PC-3 (cell line): ENCODE measurements at regions not wholly inside any gene's neighbourhood (a gene's known extent, or its start where the extent isn't known, plus 50 kb on each side); places are given as distances from the start of the nearest gene placed in this dataset.
A peak's percentile ranks its signal among the peaks of the same experiment; 100 is the strongest.

Experiments
- ATAC-seq: fragments of 200-7000 bp; cut with Tn5 transposase; 2 replicates; pipeline ENCODE4 v1.9.1; 2020; ENCODE audit warnings: mild to moderate bottlenecking, moderate library complexity
- BruUV-seq: library from RNA; stranded (reverse); fragments of 400-500 nt; replicated peaks from 2 replicates; lab custom pipeline; 2021; lab: Mats Ljungman, UMichigan
- CTCF ChIA-PET: fragments of 300-600 bp; sonication (Branson Sonifier 250); formaldehyde crosslinking; loops from one replicate; lab custom pipeline; 2022; ENCODE audit warnings: antibody characterized with exemption; lab: Charles Lee
- POLR2A ChIA-PET: fragments of 300-600 bp; sonication (Branson Sonifier 250); formaldehyde crosslinking; loops from one replicate; lab custom pipeline; 2022; ENCODE audit warnings: antibody characterized with exemption; ENCODE audit not compliant: unreplicated experiment; lab: Charles Lee
- DNase-seq: peaks from one replicate; pipeline ENCODE4 v3.0.0-alpha.2; 2015
- H2AFZ ChIP-seq: fragments of 300-600 bp; sonication (generic); 2 replicates; pipeline ENCODE4 v1.6.0; 2016; ENCODE audit warnings: antibody characterized with exemption, low read length
- H3F3A ChIP-seq: fragments of 300-600 bp; sonication (generic); one replicate; pipeline ENCODE4 v1.6.0; 2017; ENCODE audit warnings: antibody characterized with exemption, low read length, control low read depth, mild to moderate bottlenecking; ENCODE audit not compliant: unreplicated experiment
- H3K27ac ChIP-seq: fragments of 300-600 bp; sonication (generic); 2 replicates; pipeline ENCODE4 v1.5.1; 2016; ENCODE audit warnings: mild to moderate bottlenecking, low read length
- H3K27me3 ChIP-seq: fragments of 300-600 bp; sonication (generic); 2 replicates; pipeline ENCODE4 v1.6.1; 2016; ENCODE audit warnings: low read length, mixed read lengths
- H3K36me3 ChIP-seq: fragments of 300-600 bp; sonication (generic); 2 replicates; pipeline ENCODE4 v1.6.1; 2016; ENCODE audit warnings: low read depth, mixed run types, low read length, mixed read lengths
- H3K4me1 ChIP-seq: fragments of 300-600 bp; sonication (generic); 2 replicates; pipeline ENCODE4 v1.5.1; 2016; ENCODE audit warnings: low read length; ENCODE audit not compliant: insufficient read depth
- H3K4me2 ChIP-seq: fragments of 300-600 bp; sonication (generic); 2 replicates; pipeline ENCODE4 v1.6.0; 2016; ENCODE audit warnings: low read length
- H3K4me3 ChIP-seq: fragments of 300-600 bp; sonication (generic); 2 replicates; pipeline ENCODE4 v1.5.1; 2016; ENCODE audit warnings: mild to moderate bottlenecking, low read length, mixed read lengths
- H3K79me2 ChIP-seq: fragments of 300-600 bp; sonication (generic); 2 replicates; pipeline ENCODE4 v1.6.1; 2017; ENCODE audit warnings: low read length, mixed read lengths
- H3K9ac ChIP-seq: fragments of 300-600 bp; sonication (generic); 2 replicates; pipeline ENCODE4 v1.6.0; 2016; ENCODE audit warnings: mild to moderate bottlenecking, low read length
- H3K9me2 ChIP-seq: fragments of 300-600 bp; sonication (generic); replicated peaks from 2 replicates; pipeline ENCODE4 v1.6.1; 2016; ENCODE audit warnings: mixed run types, low read length, mixed read lengths
- H3K9me3 ChIP-seq: fragments of 300-600 bp; sonication (generic); 2 replicates; pipeline ENCODE4 v1.6.1; 2016; ENCODE audit warnings: low read length, mixed read lengths
- H4K20me1 ChIP-seq: fragments of 300-600 bp; sonication (generic); 2 replicates; pipeline ENCODE4 v1.6.1; 2016; ENCODE audit warnings: low read length, mixed read lengths
- EZH2 ChIP-seq: fragments of 300-600 bp; sonication (generic); IDR thresholded peaks from one replicate; pipeline ENCODE4 v1.6.1; 2017; ENCODE audit warnings: antibody characterized with exemption, mild to moderate bottlenecking, low read length; ENCODE audit not compliant: unreplicated experiment
- EZH2phosphoT487 ChIP-seq: fragments of 300-600 bp; sonication (generic); IDR thresholded peaks from 2 replicates; pipeline ENCODE4 v1.6.1; 2018; ENCODE audit warnings: mild to moderate bottlenecking, antibody characterized with exemption, low read length, borderline replicate concordance
- intact Hi-C: fragments of 100-400 bp; cut with micrococcal nuclease; formaldehyde crosslinking; loops from 2 replicates; pipeline ENCODE4 v1.9.0; 2023
- TF ChIP-seq, protein P1 (sequence below): fragments of 300-600 bp; sonication (generic); conservative IDR thresholded peaks from 2 replicates; pipeline ENCODE4 v1.5.1; 2017; ENCODE audit warnings: antibody characterized with exemption, low read depth, mild to moderate bottlenecking, low read length

DNA sequence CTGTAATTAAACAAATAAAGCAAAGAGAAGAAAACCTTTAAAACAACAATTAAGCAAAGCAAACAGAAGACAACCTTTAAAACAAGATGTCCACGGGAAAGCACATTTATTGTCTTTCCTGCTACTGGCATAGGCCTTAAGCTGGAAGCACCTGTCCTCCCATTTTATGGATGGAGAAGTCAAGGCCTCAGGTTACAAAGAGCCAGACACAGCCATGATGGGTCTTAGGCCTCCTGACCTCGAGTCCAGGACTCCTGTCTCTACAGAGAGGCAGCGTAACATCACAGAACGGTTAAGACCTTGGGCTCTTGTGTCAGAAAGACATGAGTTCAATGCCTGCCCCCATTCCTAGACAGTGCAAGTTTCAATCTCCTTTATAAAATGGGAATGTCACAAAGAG lies 54.7 kb upstream of the INSYN1 start:
- ChIA-PET POLR2A (no interaction called here), CTCF (no interaction called here)
- H3K4me2 ChIP-seq = no peak overlapping the region
- no peak overlapping the region for H2AFZ ChIP-seq
- H3K9me2 ChIP-seq = no peaks in the 10 kb centered on the region
- ATAC-seq (no peak), DNase-seq (no peak)
- no peaks in the 10 kb centered on the region for H3K36me3 ChIP-seq
- H3K27ac ChIP-seq = no peak overlapping the region
- no peaks in the 10 kb centered on the region for H3F3A ChIP-seq
- intact Hi-C loops = no loop called here
- H4K20me1 ChIP-seq = no peaks in the 10 kb centered on the region
- BruUV-seq = no TSS peak
- H3K27me3 ChIP-seq = no peaks in the 10 kb centered on the region
- H3K4me1 ChIP-seq = peaks cover 11% of the 10 kb centered on the region; the same call in 1 of the 2 replicates
- TF ChIP-seq, protein P1, sequence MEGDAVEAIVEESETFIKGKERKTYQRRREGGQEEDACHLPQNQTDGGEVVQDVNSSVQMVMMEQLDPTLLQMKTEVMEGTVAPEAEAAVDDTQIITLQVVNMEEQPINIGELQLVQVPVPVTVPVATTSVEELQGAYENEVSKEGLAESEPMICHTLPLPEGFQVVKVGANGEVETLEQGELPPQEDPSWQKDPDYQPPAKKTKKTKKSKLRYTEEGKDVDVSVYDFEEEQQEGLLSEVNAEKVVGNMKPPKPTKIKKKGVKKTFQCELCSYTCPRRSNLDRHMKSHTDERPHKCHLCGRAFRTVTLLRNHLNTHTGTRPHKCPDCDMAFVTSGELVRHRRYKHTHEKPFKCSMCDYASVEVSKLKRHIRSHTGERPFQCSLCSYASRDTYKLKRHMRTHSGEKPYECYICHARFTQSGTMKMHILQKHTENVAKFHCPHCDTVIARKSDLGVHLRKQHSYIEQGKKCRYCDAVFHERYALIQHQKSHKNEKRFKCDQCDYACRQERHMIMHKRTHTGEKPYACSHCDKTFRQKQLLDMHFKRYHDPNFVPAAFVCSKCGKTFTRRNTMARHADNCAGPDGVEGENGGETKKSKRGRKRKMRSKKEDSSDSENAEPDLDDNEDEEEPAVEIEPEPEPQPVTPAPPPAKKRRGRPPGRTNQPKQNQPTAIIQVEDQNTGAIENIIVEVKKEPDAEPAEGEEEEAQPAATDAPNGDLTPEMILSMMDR = no peak
- TF ChIP-seq EZH2phosphoT487 = no peak
- no peak for TF ChIP-seq EZH2
- H3K9ac ChIP-seq = no peak overlapping the region
- H3K4me3 ChIP-seq = no peak overlapping the region
- H3K79me2 ChIP-seq = no peaks in the 10 kb centered on the region
- H3K9me3 ChIP-seq = no peaks in the 10 kb centered on the region

DNA sequence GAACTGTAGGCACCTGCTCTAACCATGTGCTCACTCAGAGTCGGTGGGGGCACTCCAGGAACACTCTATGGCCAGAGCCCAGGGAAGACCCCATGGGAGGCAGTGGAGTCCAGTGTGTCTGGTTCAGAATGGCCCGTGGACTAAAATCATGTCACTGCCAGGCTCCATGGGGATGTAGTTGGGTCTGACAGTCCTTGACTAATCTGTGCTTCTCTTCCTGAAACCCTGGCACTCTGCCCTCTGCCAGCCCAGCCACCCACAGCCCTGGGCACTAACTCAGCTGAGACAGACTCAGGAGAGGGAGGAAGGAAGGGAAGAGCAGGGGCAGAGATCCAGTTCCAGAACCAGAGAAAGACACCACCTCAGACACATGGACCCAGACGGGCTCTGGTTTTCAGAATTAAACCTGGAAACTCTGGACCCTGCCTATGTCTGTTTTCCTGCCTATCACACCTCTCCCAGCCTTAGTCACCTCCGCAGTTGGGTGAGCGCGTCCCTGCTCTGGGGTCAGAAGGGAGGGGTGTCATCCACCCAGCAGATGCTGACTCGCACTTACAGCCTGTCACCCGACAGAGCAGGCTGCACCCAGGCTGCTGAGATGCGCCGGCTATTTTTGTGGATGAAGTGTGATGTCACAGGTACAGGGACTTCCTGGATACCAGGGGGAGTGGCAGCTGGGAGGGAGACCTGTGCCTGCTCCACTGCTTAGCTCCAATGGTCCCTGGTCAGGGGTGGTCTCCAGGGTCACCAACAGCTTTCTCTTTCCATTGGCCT lies 56.8 kb upstream of the INSYN1 start:
- intact Hi-C loops = no loop called here
- ATAC-seq = peak; percentile 64
- H3K4me2 ChIP-seq = peak overlapping the region; percentile 50; the same call in 1 of the 2 replicates

More for the DNA sequence above, 56.8 kb upstream of the INSYN1 start:
- Histone ChIP-seq H2AFZ (no peak overlapping the region), H4K20me1 (no peaks in the 10 kb centered on the region), H3K9ac (no peak overlapping the region), H3K9me2 (no peaks in the 10 kb centered on the region), H3K79me2 (no peaks in the 10 kb centered on the region), H3K36me3 (no peaks in the 10 kb centered on the region), H3K4me1 (peaks cover 11% of the 10 kb centered on the region; the same call in 1 of the 2 replicates), H3K27me3 (no peaks in the 10 kb centered on the region), H3K27ac (no peak overlapping the region), H3K4me3 (no peak overlapping the region), H3F3A (no peaks in the 10 kb centered on the region), H3K9me3 (no peaks in the 10 kb centered on the region)
- peak; percentile 50 for DNase-seq
- ChIA-PET POLR2A (no interaction called here), CTCF (no interaction called here)
- no TSS peak for BruUV-seq
- no peak for TF ChIP-seq EZH2phosphoT487
- TF ChIP-seq, protein P1 = no peak
- TF ChIP-seq EZH2 = no peak
